HG03575 (cell line): ENCODE measurements at regions not wholly inside any gene's neighbourhood (a gene's known extent, or its start where the extent isn't known, plus 50 kb on each side); places are given as distances from the start of the nearest gene placed in this dataset.

Source experiments
- ATAC-seq: cut with Tn5 transposase; IDR thresholded peaks from one replicate; pipeline ENCODE4 v1.9.1; 2021; ENCODE audit not compliant: unreplicated experiment, insufficient number of reproducible peaks, low FRiP score; ENCODE audit errors: extremely low read depth

DNA sequence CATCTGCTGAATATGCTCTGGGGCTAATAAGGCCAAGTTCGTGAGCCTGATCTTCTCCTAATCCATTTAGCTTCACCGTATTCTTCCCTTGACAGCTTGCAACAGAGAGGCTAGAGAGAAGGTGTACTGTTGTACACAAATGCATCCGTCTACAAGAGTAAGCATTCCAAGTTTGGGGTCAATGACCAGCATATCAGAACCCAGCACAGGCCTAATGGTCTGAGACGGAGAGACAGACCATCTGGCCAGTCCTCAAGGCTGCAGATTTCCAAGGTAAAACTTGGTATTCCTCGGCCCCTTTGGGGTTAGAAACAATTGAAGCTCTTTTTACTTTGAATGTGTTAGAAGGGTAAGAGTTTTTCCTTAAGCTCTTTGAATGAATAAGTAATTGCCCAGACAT is 481.2 kb upstream of the KLF4 start:
- ATAC-seq = no peak

DNA sequence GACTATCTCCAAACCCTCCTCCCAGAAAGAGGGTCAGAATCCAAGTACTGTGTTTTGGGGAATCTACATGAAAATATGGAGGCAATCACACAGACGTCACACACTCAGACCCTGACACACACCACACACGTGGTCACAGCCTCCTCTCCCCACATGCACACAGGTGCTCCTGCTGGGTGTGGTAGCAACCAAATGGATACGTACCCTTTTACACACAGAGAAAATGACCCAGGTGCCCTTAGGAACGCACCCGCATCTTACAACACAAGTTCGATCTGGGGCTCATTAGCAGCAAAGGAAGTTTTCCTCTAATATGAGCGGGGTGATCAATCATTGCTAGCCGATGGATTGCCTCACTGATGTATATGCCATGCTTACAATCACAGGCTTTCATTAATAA is 480.2 kb upstream of the KLF4 start:
- ATAC-seq = no peak

DNA sequence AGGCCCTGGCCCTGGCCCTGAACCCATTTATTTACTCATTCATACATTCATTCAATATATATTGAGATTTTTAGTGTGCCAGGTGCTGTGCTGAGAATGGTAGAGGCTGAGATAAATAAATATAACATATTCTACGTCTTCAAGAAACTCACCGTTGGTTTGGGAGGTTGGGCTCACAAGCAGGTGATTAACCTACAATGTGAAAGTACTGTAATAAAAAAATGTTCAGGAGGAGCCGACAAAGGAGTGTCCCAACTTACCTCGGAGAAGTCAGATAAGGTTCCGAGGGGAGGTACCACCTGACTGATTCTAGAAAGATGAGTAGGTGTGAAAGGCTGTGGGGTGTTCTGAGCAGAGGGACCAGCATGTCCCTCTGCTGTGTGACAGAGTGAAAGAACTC is 479.6 kb upstream of the KLF4 start:
- ATAC-seq = no peak

GRCh38 chr9:107963246-107963645 is 473.7 kb upstream of the KLF4 start:
- ATAC-seq = no peak

DNA sequence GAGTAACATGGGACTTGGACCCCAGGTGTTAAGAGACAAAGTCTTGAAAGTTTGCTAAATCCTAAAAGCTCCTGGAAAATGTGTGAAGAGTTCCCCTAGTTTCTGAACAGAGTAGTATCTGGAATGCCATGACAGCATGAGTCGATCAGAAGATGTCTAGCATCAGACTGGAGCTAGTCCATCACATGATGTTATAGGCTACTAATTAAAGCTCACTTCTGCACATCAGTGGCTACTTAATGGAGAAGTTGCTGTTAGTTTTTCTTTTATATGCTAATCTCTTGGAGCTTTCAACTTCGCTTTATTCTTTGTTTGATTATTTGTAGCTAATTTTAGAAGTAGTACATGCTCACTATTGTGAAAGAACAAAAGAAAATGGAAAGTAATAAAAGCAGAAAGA is 471.3 kb upstream of the KLF4 start:
- no peak for ATAC-seq

DNA sequence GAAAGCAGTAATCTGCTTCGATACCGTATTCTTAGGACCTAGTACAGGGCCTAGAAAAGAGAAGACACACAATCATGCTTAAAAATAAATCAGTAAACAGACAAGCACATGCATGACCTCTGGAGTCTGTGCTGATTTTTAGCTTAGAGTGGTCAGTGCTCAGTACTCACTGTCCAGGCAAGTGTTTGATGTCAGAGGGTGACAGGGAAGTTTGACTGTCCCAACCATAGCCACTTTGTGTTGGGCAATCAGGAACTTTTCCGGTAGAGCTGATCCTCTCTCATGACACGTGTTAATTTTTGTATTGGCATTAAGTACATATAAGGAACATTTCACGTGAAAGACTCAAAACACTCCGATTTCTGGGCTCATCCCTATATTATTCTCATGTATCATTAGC is 464.7 kb upstream of the KLF4 start:
- no peak for ATAC-seq

DNA sequence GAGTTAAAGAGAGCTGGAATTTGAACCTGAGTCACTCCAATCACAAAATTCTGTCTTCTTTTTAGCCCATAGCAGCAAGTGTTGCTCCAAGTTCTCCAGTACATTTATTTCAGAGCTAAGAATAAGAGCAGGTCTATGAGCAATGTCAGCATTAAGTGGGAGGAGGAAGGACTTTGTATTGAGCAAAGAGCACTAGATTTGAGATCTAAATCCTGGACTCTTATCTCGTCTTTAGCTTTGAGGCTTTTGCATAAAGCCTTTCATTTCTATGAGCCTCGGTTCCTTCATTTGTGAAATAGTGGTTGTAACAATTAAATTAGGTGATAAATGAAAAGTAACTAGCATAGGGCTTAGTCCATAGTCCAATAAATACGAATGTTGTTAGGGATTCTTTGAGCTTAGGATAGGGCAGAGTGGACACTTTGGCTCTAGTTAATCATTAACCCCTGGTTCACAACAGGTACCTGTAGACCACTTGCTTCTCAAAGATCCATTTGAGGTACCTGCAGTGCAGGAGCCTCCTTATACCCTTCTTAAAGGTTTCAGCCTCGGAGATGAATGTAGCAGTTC is 464.1 kb upstream of the KLF4 start:
- no peak for ATAC-seq

- ATAC-seq = no peak
Observed at GRCh38 chr9:107952773-107953172, 463.2 kb upstream of the KLF4 start.

DNA sequence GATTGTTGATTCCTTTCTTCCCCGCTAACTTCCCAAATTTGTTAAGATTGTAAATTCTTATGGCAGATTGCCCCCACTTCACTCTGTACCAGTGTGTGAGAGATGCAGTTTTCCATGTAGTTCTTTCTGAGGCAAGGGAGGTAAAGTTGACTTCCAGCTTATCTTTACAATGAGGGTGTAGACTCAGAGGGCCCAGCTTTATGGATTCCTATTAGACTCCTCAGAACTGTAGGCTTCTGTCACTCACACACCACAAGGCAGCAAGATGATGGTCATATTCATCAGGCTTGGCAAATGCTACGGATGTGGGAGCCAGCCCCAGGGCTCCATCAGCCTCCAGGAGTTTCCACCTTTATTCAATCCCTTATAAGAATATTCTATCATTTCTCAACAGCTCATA is 461.9 kb upstream of the KLF4 start:
- ATAC-seq = no peak

- ATAC-seq = no peak
Observed at GRCh38 chr9:107949061-107949460, 459.5 kb upstream of the KLF4 start.

DNA sequence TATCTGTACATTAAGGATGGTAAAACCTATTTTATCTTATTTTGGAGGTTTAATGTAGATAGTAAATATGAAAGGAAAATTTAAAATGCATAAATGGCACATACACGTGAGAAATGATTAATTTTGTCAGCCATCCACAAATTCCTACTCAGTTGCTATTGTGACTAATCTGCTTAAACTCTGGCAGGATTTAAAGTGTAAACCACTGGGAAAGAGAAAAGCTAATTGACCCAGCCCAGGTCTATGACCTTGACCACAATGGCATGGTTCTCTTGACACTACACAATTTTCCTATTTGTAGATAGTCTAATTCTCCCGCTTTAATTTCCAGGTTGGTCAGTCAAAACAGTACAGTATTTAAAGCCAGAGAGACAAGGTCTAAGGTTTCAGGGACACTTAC is 459.0 kb upstream of the KLF4 start:
- no peak for ATAC-seq

GRCh38 chr9:107948086-107948485 is 458.5 kb upstream of the KLF4 start:
- ATAC-seq = no peak

- ATAC-seq = no peak
Observed at GRCh38 chr9:107946364-107947141, 457.0 kb upstream of the KLF4 start.

DNA sequence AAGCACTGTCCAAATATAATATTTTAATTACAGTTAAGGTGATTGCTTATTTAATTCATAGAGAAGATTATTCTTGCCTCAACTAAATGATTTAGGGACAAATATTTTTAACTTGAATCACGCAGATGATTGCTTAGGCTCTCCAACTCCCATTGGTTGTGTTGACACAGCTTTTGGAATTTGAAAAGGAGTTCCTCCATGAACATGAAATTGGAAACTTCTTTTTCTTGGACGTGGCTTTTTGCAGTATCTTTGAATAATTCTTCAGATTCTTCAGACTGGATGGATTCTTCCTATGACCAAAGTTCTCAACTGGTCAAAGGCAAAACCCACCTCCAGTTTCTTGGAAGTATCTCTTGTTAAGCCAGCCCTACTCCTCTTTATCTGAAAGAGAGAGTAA is 456.4 kb upstream of the KLF4 start:
- no peak for ATAC-seq

- ATAC-seq = no peak
Observed at GRCh38 chr9:107945493-107945892, 455.9 kb upstream of the KLF4 start.

DNA sequence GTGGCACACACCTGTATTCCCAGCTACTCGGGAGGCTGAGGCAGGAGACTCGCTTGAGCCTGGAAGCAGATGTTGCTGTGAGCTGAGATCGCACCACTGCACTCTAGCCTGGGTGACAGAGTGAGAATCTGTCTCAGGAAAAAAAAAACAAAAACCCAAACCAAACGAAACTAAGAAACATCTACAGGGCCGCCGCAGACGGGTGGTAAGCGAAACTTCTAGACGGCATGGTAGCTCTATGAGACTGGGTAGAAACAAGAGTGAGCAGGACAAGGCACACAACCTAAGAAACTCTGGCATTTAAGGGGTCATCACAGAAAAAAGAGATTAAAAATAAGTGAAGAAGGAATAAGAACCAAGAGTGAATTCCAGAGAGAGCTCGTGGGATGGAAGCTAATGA is 454.8 kb upstream of the KLF4 start:
- no peak for ATAC-seq

DNA sequence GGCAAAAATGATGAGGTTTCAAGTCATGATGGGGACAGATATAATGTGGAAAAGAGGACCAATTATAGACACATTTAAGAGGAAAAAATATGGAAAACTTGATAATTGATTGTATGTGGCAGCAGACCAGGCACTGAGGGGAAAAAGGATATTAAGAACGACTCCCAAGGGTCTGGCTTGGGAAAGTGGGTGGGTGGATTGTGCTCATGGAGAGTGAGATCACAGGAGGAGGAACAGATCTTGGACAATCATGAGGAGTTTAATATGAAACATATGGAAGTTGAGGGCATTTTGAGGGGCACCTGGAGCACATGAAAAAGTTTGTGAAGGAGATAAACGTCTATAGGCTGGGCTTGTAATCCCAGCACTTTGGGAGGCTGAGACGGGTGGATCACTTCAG is 454.3 kb upstream of the KLF4 start:
- ATAC-seq = no peak

DNA sequence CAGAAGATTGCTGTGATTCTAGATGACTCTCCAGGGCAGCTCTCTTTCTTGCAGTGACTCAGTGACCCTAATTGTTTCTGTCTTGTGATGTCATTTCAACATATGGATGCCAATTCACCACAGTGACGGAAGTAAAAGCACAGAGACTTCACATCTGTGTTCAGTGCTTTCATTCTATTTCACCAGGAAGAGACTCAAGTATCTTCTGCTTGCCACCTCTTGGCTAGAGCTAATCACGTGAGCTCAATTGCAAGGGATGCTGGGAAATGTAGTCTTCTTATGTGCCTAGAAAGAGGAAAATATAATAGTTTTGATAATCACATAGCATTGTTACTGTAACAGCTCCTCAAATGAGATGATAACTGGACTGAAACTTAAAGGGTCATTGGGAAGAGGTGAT is 453.3 kb upstream of the KLF4 start:
- ATAC-seq = no peak

GRCh38 chr9:107942291-107942690 is 452.7 kb upstream of the KLF4 start:
- ATAC-seq = no peak

DNA sequence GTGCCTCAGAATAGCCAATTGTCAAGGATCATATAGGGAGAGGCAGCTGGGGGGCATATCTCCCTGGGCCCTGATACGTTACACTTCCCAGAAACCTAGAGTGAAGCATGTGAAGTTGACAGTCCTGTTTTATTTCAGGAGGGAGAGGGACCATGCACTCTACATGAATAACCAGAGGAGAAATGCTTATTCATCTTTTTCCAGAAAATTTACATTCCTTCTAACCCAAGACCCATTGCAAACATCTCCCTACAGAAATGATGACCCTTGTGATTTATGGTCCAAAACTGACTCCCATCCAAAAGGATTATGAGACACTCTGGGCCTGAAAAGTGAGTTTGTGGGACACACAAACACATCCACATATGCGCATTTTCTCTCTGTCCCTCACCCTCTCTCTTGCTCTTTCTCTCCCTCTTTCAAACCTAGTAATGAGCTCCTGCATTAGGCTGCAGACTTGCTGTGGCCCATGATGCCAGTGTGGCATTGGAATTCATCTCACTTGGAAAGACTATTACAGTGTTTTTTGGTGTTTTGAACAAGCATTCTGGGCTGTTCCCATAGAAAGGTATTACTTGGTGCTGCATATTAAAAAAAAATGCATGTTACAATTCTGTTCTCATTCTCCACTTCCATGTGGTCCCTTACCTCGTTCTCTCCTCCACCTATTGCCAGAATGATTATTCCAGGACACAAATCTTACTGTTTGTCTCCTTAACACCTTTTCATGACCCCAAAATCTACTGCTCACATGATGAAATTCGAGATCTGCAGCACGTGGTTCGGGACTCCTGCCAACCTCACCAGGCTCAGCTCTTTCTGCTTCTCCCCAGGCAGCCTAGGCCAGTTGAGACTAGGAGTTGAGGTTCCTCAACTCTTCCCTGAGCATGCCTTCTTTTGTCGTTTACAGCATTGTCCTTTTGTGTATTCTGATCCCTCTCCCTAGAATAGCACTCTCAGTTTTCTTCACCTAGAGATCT is 451.3 kb upstream of the KLF4 start:
- no peak for ATAC-seq
